Stimulated activated CD4-positive, alpha-beta T cell treated with anti-CD3 and anti-CD28 coated beads, Interleukin-4, amount 100 ng/mL, for 24 hours (primary cell): ENCODE measurements at regions not wholly inside any gene's neighbourhood (a gene's known extent, or its start where the extent isn't known, plus 50 kb on each side); places are given as distances from the start of the nearest gene placed in this dataset.

ENCODE experiments used
- DNase-seq: peaks from one replicate; pipeline ENCODE4 v3.0.0-alpha.2; 2020

GRCh38 chr9:80013891-80014290, 442.1 kb downstream of the TLE4 start:
- DNase-seq = no peak

- no peak for DNase-seq
Observed at GRCh38 chr9:80012557-80013330, 441.0 kb downstream of the TLE4 start.

- DNase-seq = no peak
Observed at GRCh38 chr9:80009204-80009603, 437.4 kb downstream of the TLE4 start.

- DNase-seq = no peak
Observed at GRCh38 chr9:80004714-80005113, 432.9 kb downstream of the TLE4 start.

- DNase-seq = no peak
Observed at GRCh38 chr9:79990536-79990935, 418.8 kb downstream of the TLE4 start.

GRCh38 chr9:79989079-79989478, 417.3 kb downstream of the TLE4 start:
- DNase-seq = no peak

GRCh38 chr9:79988126-79988525, 416.4 kb downstream of the TLE4 start:
- no peak for DNase-seq

- DNase-seq = no peak
Observed at GRCh38 chr9:79986437-79986836, 414.7 kb downstream of the TLE4 start.

GRCh38 chr9:79985772-79986171, 414.0 kb downstream of the TLE4 start:
- no peak for DNase-seq

- no peak for DNase-seq
Observed at GRCh38 chr9:79985264-79985663, 413.5 kb downstream of the TLE4 start.

- no peak for DNase-seq
Observed at GRCh38 chr9:79984429-79985067, 412.8 kb downstream of the TLE4 start.

- no peak for DNase-seq
Observed at GRCh38 chr9:79980432-79980831, 408.7 kb downstream of the TLE4 start.

- no peak for DNase-seq
Observed at GRCh38 chr9:79977510-79978197, 405.9 kb downstream of the TLE4 start.

GRCh38 chr9:79977074-79977435, 405.3 kb downstream of the TLE4 start:
- no peak for DNase-seq

- DNase-seq = no peak
Observed at GRCh38 chr9:79976257-79977073, 404.7 kb downstream of the TLE4 start.

- DNase-seq = no peak
Observed at GRCh38 chr9:79975621-79976256, 404.0 kb downstream of the TLE4 start.

- DNase-seq = no peak
Observed at GRCh38 chr9:79974806-79975422, 403.1 kb downstream of the TLE4 start.

GRCh38 chr9:79973627-79974026, 401.9 kb downstream of the TLE4 start:
- DNase-seq = no peak

GRCh38 chr9:79970146-79970425, 398.3 kb downstream of the TLE4 start:
- DNase-seq = no peak

- no peak for DNase-seq
Observed at GRCh38 chr9:79969393-79970145, 397.8 kb downstream of the TLE4 start.

GRCh38 chr9:79968533-79968932, 396.8 kb downstream of the TLE4 start:
- DNase-seq = no peak

- no peak for DNase-seq
Observed at GRCh38 chr9:79962836-79963235, 391.1 kb downstream of the TLE4 start.
